BLaER1 (cell line): ENCODE measurements at regions not wholly inside any gene's neighbourhood (a gene's known extent, or its start where the extent isn't known, plus 50 kb on each side); places are given as distances from the start of the nearest gene placed in this dataset.

Experiments used
- H3K27ac ChIP-seq: shearing (Covaris generic); formaldehyde crosslinking; 2 replicates; pipeline ENCODE4 v1.8.1; 2022
- H3K27me3 ChIP-seq: shearing (Covaris generic); formaldehyde crosslinking; 2 replicates; pipeline ENCODE4 v1.8.1; 2022
- H3K36me3 ChIP-seq: shearing (Covaris generic); formaldehyde crosslinking; 2 replicates; pipeline ENCODE4 v1.8.1; 2022
- H3K4me1 ChIP-seq: shearing (Covaris generic); formaldehyde crosslinking; 2 replicates; pipeline ENCODE4 v1.8.1; 2022
- H3K4me2 ChIP-seq: shearing (Covaris generic); formaldehyde crosslinking; 2 replicates; pipeline ENCODE4 v1.8.1; 2022
- H3K4me3 ChIP-seq: shearing (Covaris generic); formaldehyde crosslinking; 2 replicates; pipeline ENCODE4 v1.8.1; 2022
- H3K9ac ChIP-seq: shearing (Covaris generic); formaldehyde crosslinking; 2 replicates; pipeline ENCODE4 v1.8.1; 2022
- H3K9me3 ChIP-seq: shearing (Covaris generic); formaldehyde crosslinking; 2 replicates; pipeline ENCODE4 v1.8.1; 2022
- H4K20me1 ChIP-seq: shearing (Covaris generic); formaldehyde crosslinking; 2 replicates; pipeline ENCODE4 v1.8.1; 2022
- Cebpa-rat ChIP-seq: shearing (Covaris generic); IDR thresholded peaks from 2 replicates; pipeline ENCODE4 v1.8.1; 2022

DNA sequence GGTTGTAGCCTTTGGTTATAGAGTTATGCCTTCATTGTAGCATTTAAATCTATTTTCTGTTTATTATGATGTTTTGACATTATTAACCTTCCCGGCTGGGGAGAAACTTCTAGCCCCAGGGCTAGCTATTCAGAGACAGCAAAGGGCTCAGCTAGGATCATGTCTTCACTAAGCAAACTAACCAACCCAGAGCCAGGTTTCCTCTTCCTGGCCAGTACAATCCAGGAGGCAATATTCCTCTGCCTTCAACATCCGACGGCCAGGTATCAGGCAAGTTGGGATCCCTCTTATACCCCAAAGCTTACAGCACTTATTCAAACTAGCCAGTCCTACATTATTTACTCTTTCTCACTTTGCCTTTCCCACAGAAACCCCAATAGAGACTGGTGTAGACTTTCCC, 1060.7 kb upstream of the GHITM start:
- no peak overlapping the region for H3K9ac ChIP-seq
- no peak overlapping the region for H3K4me2 ChIP-seq
- H3K9me3 ChIP-seq, result no peaks in the 10 kb centered on the region
- H3K4me3 ChIP-seq, result no peak overlapping the region
- H3K4me1 ChIP-seq, result no peaks in the 10 kb centered on the region
- no peaks in the 10 kb centered on the region for H3K27me3 ChIP-seq
- no peaks in the 10 kb centered on the region for H3K36me3 ChIP-seq
- TF ChIP-seq Cebpa-rat, result no peak
- no peak overlapping the region for H3K27ac ChIP-seq
- H4K20me1 ChIP-seq, result no peaks in the 10 kb centered on the region

DNA sequence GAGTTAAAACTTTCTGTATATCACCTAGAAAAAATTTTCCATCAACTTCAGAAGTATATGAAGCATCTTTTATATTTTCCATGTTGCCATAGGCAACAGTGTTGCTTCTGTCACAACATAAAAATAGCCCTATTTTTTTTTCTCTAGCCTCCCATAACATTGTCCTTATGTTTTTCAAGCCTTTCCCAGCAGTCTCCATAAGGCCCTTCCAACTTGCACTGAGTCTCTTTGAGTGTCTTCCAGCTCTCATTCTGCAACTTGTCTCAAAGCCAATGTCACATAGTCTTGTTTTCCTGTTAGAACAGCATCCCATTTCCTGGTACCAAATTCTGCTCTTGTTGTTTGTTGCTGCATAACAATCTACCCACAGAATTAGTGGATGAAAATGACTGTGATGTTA, 1055.5 kb upstream of the GHITM start:
- Histone ChIP-seq H3K36me3 (no peaks in the 10 kb centered on the region), H3K9ac (no peak overlapping the region), H3K4me1 (no peaks in the 10 kb centered on the region), H3K9me3 (no peaks in the 10 kb centered on the region), H4K20me1 (no peaks in the 10 kb centered on the region), H3K27me3 (no peaks in the 10 kb centered on the region), H3K27ac (no peak overlapping the region), H3K4me3 (no peak overlapping the region), H3K4me2 (no peak overlapping the region)
- TF ChIP-seq Cebpa-rat, result no peak

DNA sequence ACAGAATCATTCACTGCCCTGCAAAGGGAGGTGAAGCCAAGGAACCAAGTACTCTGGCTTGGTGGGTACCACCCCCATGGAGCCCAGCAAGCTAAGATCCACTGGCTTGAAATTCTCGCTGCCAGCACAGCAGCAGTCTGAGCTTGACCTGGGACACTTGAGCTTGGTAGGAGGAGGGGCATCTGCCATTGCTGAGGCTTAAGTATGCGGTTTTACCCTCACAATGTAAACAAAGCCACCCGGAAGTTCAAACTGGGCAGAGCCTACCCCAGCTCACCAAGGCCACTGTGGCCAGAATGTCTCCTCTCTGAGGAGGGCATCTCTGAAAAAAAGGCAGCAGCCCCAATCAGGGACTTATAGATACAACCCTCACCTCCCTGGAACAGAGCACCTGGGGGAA, 1050.0 kb upstream of the GHITM start:
- H3K4me3 ChIP-seq, result no peak overlapping the region
- no peak for TF ChIP-seq Cebpa-rat

DNA sequence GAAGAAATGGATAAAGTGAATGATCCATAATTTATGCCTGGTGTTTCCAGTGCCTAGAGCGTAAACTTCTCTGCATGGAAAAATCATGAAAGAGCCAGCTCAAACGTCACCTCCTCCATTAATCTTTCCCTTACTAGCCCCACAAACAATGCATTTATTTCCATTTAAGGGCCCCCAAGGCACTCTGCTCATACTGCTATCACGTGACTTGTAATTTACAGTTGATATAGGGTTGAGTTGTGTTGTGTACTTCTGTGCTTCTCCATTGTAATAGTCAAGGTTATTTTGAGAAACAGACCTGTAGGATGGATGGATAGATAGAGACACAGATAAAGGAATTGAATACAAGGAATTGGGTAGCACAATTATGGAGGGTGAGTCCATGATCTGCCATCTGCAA, 1034.7 kb upstream of the GHITM start:
- H3K4me2 ChIP-seq, result no peak overlapping the region

More for the DNA sequence above, 1050.0 kb upstream of the GHITM start:
- H3K4me2 ChIP-seq, result no peak overlapping the region
- H3K27ac ChIP-seq, result no peak overlapping the region
- no peak overlapping the region for H3K9ac ChIP-seq
- no peaks in the 10 kb centered on the region for H3K9me3 ChIP-seq
- no peaks in the 10 kb centered on the region for H3K36me3 ChIP-seq
- no peaks in the 10 kb centered on the region for H4K20me1 ChIP-seq
- no peaks in the 10 kb centered on the region for H3K4me1 ChIP-seq
- no peaks in the 10 kb centered on the region for H3K27me3 ChIP-seq

DNA sequence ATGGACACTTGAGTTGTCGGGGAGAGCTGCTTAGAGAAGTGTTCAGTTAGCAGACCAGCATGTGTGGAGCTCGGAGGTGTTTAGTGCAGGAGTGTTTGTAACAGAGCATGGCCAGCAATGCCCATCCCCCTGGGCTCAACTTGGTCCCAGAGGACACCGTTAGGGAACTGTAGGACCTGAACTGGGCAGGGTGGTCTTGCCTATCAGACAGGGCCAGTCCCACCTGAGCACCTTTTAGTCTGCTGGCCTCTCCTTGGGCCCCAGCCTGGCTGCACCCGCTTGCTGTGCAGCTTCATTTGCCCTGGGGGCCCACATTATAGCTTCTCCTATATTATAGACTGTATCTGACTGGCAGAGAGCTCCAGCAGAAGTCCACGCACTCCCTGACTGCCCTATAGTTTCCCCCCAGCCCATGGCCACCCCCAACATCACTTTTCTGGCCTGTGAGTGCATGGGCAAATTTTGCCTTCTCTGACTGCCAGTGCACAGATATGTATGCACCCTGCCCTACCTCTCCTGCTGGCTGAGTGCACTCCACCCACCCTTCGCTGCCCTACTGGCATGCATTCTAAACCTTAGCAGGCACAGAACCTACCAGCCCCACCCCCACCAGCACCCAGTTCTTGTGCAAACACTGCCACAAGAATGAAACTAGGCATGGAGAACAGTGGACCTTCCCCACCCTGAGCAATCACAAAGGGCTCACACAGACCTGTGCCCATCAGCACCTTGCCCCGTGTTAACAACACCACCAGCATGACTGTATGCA, 1030.6 kb upstream of the GHITM start:
- H3K4me2 ChIP-seq, result no peak overlapping the region
- H3K27ac ChIP-seq, result no peak overlapping the region
- no peak overlapping the region for H3K4me3 ChIP-seq
- no peak overlapping the region for H3K9ac ChIP-seq
- H3K27me3 ChIP-seq, result no peaks in the 10 kb centered on the region
- no peak for TF ChIP-seq Cebpa-rat
- H3K36me3 ChIP-seq, result no peaks in the 10 kb centered on the region
- H3K9me3 ChIP-seq, result peaks cover 27% of the 10 kb centered on the region
- no peaks in the 10 kb centered on the region for H3K4me1 ChIP-seq
- H4K20me1 ChIP-seq, result no peaks in the 10 kb centered on the region

More for the DNA sequence above, 1034.7 kb upstream of the GHITM start:
- Histone ChIP-seq H3K9me3 (0 out of 2 replicates have a peak, but pooled peaks cover 9% of the 10 kb centered on the region), H3K4me1 (no peaks in the 10 kb centered on the region), H3K36me3 (no peaks in the 10 kb centered on the region), H3K4me3 (no peak overlapping the region), H3K9ac (no peak overlapping the region), H4K20me1 (no peaks in the 10 kb centered on the region), H3K27ac (no peak overlapping the region), H3K27me3 (no peaks in the 10 kb centered on the region)
- TF ChIP-seq Cebpa-rat, result no peak

DNA sequence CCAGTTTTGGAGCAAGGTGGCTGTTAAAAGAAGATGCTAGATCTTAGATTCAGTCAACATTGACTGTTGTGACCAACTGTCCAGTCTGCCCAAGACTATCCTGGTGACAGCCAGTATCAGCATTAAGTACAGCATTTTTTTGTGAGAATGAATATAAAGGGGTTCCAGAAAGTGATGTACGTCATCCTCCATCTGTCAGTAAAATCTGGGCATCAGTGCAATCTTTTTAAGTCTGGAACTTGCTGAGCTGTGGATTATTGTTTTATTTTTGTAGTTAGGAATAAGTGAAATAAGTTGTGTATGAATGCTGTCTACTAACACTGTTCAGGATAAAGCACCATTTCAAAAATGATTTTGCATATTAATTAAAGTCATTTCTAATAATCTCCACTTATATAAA, 1020.0 kb upstream of the GHITM start:
- Histone ChIP-seq H3K9me3 (no peaks in the 10 kb centered on the region), H3K4me2 (no peak overlapping the region), H3K4me3 (no peak overlapping the region), H3K9ac (no peak overlapping the region), H3K4me1 (no peaks in the 10 kb centered on the region), H4K20me1 (no peaks in the 10 kb centered on the region), H3K27ac (no peak overlapping the region), H3K27me3 (no peaks in the 10 kb centered on the region), H3K36me3 (no peaks in the 10 kb centered on the region)
- no peak for TF ChIP-seq Cebpa-rat

DNA sequence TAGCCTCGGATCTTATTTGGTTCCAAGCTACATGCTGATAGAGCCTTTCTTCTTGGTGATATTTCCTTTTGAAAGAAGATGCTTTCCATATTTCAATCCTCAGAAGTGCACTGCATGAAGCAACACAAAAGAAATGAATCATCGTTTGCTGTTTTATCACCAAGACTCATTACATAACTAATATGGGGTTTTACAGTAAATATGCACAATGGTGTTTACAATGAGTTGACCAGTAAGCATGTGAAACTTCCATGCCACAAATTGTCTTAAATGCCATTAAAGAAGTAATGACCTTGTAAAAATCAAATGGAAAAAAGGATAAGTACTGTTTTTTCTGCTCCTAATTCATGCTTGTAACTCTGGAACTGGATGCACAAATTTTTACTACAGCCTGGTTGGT, 1017.0 kb upstream of the GHITM start:
- Histone ChIP-seq H3K36me3 (no peaks in the 10 kb centered on the region), H3K4me3 (no peak overlapping the region), H3K4me2 (no peak overlapping the region), H4K20me1 (no peaks in the 10 kb centered on the region), H3K27ac (no peak overlapping the region), H3K27me3 (no peaks in the 10 kb centered on the region), H3K9me3 (no peaks in the 10 kb centered on the region), H3K9ac (no peak overlapping the region), H3K4me1 (no peaks in the 10 kb centered on the region)
- no peak for TF ChIP-seq Cebpa-rat

DNA sequence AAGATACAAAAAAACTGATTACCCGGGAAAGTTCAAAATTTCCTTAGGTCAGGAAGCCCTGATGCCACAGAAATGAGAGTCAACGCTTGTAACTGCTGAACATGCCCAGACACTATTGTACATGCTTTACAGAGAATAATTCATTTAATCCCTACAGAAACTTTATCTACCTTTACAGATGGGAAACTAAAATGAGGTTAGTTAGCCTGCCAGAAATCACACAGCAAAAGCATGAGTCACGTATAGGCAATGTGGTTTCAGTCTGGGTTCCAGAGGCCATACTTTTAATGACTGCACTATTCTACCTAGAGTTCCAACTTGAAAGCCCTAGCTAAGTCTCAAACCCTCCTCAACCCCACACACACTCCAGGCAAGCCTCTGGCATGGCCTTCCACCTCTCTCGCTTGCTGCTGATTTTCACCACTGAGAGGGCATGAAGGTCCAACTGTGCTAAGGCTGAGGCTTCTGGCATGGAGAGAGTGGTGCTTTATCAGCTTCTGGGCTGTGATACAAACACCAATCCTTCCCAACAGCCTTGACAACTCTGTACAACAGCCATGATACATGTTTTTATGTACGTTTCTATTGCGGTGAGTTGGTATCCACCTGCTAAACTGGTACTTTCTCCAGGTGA, 1011.2 kb upstream of the GHITM start:
- TF ChIP-seq Cebpa-rat, result no peak
- H3K4me2 ChIP-seq, result no peak overlapping the region
- no peak overlapping the region for H3K9ac ChIP-seq
- no peaks in the 10 kb centered on the region for H3K36me3 ChIP-seq
- no peak overlapping the region for H3K27ac ChIP-seq
- no peaks in the 10 kb centered on the region for H4K20me1 ChIP-seq
- no peaks in the 10 kb centered on the region for H3K9me3 ChIP-seq
- H3K4me1 ChIP-seq, result no peaks in the 10 kb centered on the region
- H3K27me3 ChIP-seq, result no peaks in the 10 kb centered on the region
- no peak overlapping the region for H3K4me3 ChIP-seq

DNA sequence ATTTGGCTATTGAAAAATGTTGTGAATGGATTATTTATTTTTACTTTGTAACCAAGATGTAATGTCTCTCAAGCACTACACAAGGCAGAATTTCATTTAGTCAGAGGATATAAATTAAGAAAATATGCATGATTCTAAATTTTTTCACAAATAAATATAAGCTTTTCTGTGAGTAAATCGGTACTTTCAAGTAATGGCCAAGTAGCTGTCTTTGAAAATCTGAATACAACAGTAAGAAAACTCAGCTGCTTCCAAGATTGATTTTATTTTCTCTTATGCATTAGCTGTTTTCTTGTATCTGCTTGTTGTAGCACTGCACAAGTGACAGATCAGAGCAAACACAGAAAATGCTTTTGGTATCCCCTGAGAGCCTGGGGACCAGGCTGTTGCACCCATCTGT, 998.5 kb upstream of the GHITM start:
- no peaks in the 10 kb centered on the region for H3K36me3 ChIP-seq
- H3K4me2 ChIP-seq, result no peak overlapping the region
- H3K27me3 ChIP-seq, result no peaks in the 10 kb centered on the region
- no peaks in the 10 kb centered on the region for H3K4me1 ChIP-seq
- H3K27ac ChIP-seq, result no peak overlapping the region
- H3K9ac ChIP-seq, result no peak overlapping the region
- no peaks in the 10 kb centered on the region for H3K9me3 ChIP-seq
- no peak for TF ChIP-seq Cebpa-rat
- H4K20me1 ChIP-seq, result no peaks in the 10 kb centered on the region
- H3K4me3 ChIP-seq, result no peak overlapping the region

DNA sequence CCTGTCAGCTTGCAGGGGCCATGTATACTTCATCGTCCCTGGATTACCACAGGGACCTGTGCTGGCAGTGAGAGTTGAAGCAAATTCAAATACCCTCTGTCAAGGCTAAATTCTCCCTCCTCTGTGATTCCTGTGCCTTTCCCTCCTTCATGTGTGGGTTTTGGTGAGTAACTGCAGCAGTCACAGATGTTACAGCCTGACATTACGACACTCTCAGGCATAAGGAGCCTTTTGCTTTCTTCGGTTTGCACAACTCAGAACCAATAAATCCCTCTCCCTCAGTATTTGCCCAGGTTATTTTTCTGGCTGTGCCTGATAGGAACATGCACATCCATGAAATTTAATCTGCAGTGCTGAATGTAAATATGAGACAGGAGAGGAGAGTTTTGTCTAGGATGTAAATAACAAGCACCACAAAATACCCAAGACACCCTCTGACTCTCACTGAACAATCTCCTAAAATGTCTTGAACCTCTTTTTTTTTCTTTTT, 997.2 kb upstream of the GHITM start:
- H3K4me1 ChIP-seq, result no peaks in the 10 kb centered on the region
- H3K9ac ChIP-seq, result no peak overlapping the region
- H3K27ac ChIP-seq, result no peak overlapping the region
- H4K20me1 ChIP-seq, result no peaks in the 10 kb centered on the region
- H3K4me2 ChIP-seq, result no peak overlapping the region
- TF ChIP-seq Cebpa-rat, result no peak
- no peaks in the 10 kb centered on the region for H3K27me3 ChIP-seq
- H3K36me3 ChIP-seq, result no peaks in the 10 kb centered on the region
- H3K9me3 ChIP-seq, result no peaks in the 10 kb centered on the region
- no peak overlapping the region for H3K4me3 ChIP-seq
